Right lobe of liver (tissue), 6 donors: ENCODE measurements at regions not wholly inside any gene's neighbourhood (a gene's known extent, or its start where the extent isn't known, plus 50 kb on each side); places are given as distances from the start of the nearest gene placed in this dataset.
"Not testable (repeated sequence)": the region's sequence is repeated elsewhere in the genome, so short reads cannot be mapped to it uniquely, and the experiment has no call there.

Experiments used
- ATAC-seq, 4 donors: fragments of 200-7000 bp; cut with Tn5 transposase; one replicate each; pipeline ENCODE4 v1.9.1; 2020; ENCODE audit warnings: mild to moderate bottlenecking in 4 of 4, moderate library complexity in 4 of 4
- DNase-seq, 3 donors: peaks; one replicate each; pipeline ENCODE4 v3.0.0-alpha.2; 2020
- H3K27ac ChIP-seq, 3 donors: fragments of 200-600 bp; one replicate each; pipeline ENCODE4 v1.8.0; 2022
- H3K27me3 ChIP-seq, 2 donors: fragments of 200-600 bp; one replicate each; pipeline ENCODE4 v1.8.0; 2022
- H3K36me3 ChIP-seq, 4 donors: fragments of 200-600 bp; sonication (generic) in 1 of 4; one replicate each; pipeline versions ENCODE4 v1.5.1 to v1.8.0; 2017 to 2022; ENCODE audit warnings: control low read depth in 1 of 4
- H3K4me1 ChIP-seq, 4 donors: fragments of 200-600 bp; sonication (generic) in 1 of 4; one replicate each; pipeline versions ENCODE4 v1.5.1 to v1.8.0; 2017 to 2022; ENCODE audit warnings: control low read depth in 1 of 4
- H3K4me3 ChIP-seq, 3 donors: fragments of 200-600 bp; one replicate each; pipeline ENCODE4 v1.8.0; 2022
- H3K9me3 ChIP-seq, 4 donors: fragments of 200-600 bp; sonication (generic) in 1 of 4; one replicate each; pipeline versions ENCODE4 v1.5.1 to v1.8.0; 2017 to 2022; ENCODE audit warnings: control low read depth in 1 of 4
- POLR2A ChIP-seq: fragments of 450-650 bp; IDR thresholded peaks from one replicate; pipeline ENCODE4 v1.6.1; 2017; ENCODE audit warnings: antibody characterized with exemption, mild to moderate bottlenecking
- WGBS: methylation state at CpG from one replicate; pipeline ENCODE4 v1.1.6; 2018; ENCODE audit warnings: low coverage, low lambda C conversion rate; ENCODE audit not compliant: insufficient coverage; ENCODE audit errors: missing lambda C conversion rate; 5-methylcytosine and 5-hydroxymethylcytosine counted together
- intact Hi-C, 2 donors: fragments of 100-400 bp; cut with DNase I; formaldehyde crosslinking; loops; one replicate each; pipeline versions ENCODE4 v1.11.2 to v1.14.1; 2022
- TF ChIP-seq, protein P1 (sequence below), 4 donors: fragments of 200-600 bp in 3 of 4; fragments of 450-650 bp in 1 of 4; IDR thresholded peaks; one replicate each; pipeline versions ENCODE4 v1.5.1 to v1.8.0; 2016 to 2022; ENCODE audit warnings: antibody characterized with exemption in 4 of 4, mild to moderate bottlenecking in 2 of 4
- donor health status: DM: no; HTN: yes; CAD: no.
- donor health status: DM: no; HTN: no; CAD: no.
- donor health status: DM: no; HTN: no; CAD: no.
- donor health status: DM: no; HTN: yes; CAD: no.
- donor health status: DM: no; HTN: yes; CAD: no.

DNA sequence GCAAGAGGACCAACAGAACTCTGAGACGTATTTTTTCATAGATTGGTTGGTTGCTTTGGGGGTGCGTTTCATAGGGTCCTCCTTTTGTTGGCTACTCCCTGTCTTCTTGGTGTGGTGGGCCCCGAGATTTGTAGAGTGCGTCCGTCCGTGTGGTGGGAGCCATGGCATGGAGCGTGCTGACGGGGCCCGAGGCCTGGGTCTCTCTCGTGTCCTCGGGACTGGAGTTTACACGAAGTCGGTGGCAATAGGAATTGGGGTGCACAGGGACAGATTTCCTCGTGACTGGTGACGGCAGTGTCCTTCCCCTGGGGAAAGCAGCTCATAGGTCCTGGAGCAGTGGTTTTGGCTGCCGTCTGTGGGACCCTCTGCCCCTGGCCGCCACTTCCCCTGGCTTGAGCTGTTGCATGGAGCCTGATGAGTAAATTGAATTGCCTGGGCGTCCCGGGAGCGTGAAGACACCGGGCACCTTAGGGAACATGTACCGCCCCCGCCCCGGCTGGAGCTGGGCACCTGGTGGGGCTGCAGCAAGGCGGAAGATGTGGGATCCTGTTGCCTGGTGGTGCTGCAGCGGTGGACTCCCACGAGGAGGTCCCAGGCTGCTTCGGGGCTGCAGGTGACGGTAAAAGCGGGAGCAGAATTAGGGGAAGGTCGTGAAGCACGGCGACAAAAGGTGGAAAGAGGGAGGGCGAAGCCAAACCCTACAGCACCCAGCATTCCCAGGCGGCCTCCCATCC lies 153.7 kb upstream of the ALG10B start:
- H3K27ac ChIP-seq, result no peak overlapping the region
- intact Hi-C loops, result no loop called here
- ATAC-seq (no peak), DNase-seq (no peak)
- TF ChIP-seq, protein P1, sequence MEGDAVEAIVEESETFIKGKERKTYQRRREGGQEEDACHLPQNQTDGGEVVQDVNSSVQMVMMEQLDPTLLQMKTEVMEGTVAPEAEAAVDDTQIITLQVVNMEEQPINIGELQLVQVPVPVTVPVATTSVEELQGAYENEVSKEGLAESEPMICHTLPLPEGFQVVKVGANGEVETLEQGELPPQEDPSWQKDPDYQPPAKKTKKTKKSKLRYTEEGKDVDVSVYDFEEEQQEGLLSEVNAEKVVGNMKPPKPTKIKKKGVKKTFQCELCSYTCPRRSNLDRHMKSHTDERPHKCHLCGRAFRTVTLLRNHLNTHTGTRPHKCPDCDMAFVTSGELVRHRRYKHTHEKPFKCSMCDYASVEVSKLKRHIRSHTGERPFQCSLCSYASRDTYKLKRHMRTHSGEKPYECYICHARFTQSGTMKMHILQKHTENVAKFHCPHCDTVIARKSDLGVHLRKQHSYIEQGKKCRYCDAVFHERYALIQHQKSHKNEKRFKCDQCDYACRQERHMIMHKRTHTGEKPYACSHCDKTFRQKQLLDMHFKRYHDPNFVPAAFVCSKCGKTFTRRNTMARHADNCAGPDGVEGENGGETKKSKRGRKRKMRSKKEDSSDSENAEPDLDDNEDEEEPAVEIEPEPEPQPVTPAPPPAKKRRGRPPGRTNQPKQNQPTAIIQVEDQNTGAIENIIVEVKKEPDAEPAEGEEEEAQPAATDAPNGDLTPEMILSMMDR (IDR thresholded peaks at IDR 0.05), result no peak
- TF ChIP-seq POLR2A, result no peak
- WGBS, result 72% methylated on average over 3 of the region's 35 CpGs
- no peaks in the 10 kb centered on the region for H3K9me3 ChIP-seq
- H3K4me3 ChIP-seq, result no peak overlapping the region
- no peaks in the 10 kb centered on the region for H3K27me3 ChIP-seq
- no peaks in the 10 kb centered on the region for H3K4me1 ChIP-seq
- H3K36me3 ChIP-seq, result no peaks in the 10 kb centered on the region

DNA sequence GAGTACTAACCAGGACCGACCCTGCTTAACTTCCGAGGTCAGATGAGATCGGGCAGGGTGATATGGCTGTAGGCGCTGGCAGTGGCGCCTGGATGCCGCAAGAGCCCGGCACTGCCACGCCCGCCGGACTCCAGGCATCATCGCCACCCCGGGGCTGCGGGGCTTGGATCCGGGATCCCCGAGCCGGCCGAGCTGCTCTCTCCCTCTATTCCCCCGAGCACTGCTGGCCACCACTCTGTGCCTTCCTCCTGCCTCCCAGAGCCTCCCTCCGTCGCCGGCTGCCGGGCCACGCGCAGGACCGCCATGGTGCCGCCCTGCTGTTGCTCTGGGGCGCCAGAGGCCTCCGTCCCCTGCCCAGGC lies 153.2 kb upstream of the ALG10B start:
- Histone ChIP-seq H3K27ac (no peak overlapping the region), H3K4me3 (no peak overlapping the region), H3K9me3 (no peaks in the 10 kb centered on the region), H3K27me3 (no peaks in the 10 kb centered on the region), H3K36me3 (no peaks in the 10 kb centered on the region), H3K4me1 (no peaks in the 10 kb centered on the region)
- intact Hi-C loops, result no loop called here
- DNase-seq (no peak), ATAC-seq (peak in 1 of 4 donors; percentile 11)
- 91% methylated on average over 10 of the region's 28 CpGs for WGBS
- TF ChIP-seq, protein P1 (IDR thresholded peaks at IDR 0.05), result no peak
- no peak for TF ChIP-seq POLR2A

GRCh38 chr12:38166225-38166624 lies 150.3 kb upstream of the ALG10B start:
- no peaks in the 10 kb centered on the region for H3K27me3 ChIP-seq
- intact Hi-C loops, result no loop called here
- WGBS, result 70% methylated on average over 2 of the region's 2 CpGs
- no peaks in the 10 kb centered on the region for H3K4me1 ChIP-seq
- TF ChIP-seq POLR2A, result no peak
- H3K9me3 ChIP-seq, result no peaks in the 10 kb centered on the region
- H3K4me3 ChIP-seq, result no peak overlapping the region
- no peak overlapping the region for H3K27ac ChIP-seq
- DNase-seq, result no peak
- H3K36me3 ChIP-seq, result no peaks in the 10 kb centered on the region
- no peak for ATAC-seq

- no peak for ATAC-seq
- H3K27ac ChIP-seq, result no peak overlapping the region
- no peak for TF ChIP-seq POLR2A
- TF ChIP-seq, protein P1 (IDR thresholded peaks at IDR 0.05), result no peak
- DNase-seq, result no peak
- H3K4me1 ChIP-seq, result no peaks in the 10 kb centered on the region
- no peaks in the 10 kb centered on the region for H3K9me3 ChIP-seq
- intact Hi-C loops, result no loop called here
- H3K4me3 ChIP-seq, result no peak overlapping the region
- no peaks in the 10 kb centered on the region for H3K36me3 ChIP-seq
- H3K27me3 ChIP-seq, result no peaks in the 10 kb centered on the region
- 81% methylated on average over 4 of the region's 4 CpGs for WGBS
Measured at GRCh38 chr12:38175538-38175937, 141.0 kb upstream of the ALG10B start.

DNA sequence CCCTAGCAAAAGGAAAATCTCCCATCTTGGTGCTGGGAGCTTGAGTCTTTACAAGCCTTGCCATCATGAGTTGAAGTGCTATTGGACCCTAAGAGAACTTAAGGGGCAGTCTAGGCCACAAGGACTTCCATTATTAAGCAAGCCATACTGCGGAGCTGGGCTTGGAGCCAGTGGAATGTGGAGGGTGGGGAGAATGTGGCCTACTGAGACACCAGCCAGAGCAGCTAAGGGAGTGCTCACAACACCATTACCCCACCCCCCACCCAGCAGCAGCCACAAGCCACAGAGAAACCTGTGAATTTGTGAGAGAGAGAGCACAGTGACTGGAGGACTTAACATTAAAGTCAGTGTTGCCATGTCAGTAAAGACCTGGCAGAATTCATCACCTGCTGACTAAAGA lies 133.0 kb upstream of the ALG10B start:
- WGBS, result no CpG with 5 or more reads among the region's 1 CpG
- DNase-seq, ATAC-seq, H3K4me3 ChIP-seq, H3K9me3 ChIP-seq, H3K4me1 ChIP-seq, intact Hi-C loops, H3K36me3 ChIP-seq, H3K27me3 ChIP-seq, H3K27ac ChIP-seq: not testable (repeated sequence)

DNA sequence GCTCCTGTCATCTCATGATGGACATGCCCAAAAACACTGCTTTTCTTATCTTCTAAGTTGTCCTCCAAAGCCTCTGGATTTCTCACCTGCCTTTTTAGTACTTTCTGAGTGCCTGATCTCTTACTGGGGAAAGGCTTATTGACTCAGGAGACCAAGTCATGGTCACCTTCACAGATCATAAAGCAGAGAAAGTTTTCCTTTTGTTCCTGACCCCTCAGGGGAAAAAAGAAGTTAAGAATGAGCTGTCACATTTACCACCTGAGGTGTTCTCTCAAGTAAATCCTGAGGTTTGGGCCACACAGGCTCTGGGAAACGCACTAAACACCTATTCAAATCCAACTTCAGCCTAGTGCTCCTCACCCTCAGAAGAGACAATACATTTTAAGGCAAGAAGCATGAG lies 119.3 kb upstream of the ALG10B start:
- DNase-seq, H3K27me3 ChIP-seq, H3K9me3 ChIP-seq, H3K4me3 ChIP-seq, H3K27ac ChIP-seq, intact Hi-C loops, ATAC-seq, H3K4me1 ChIP-seq, H3K36me3 ChIP-seq: not testable (repeated sequence)
- 50% methylated on average over 1 of the region's 1 CpG for WGBS
